Body of pancreas (tissue), 4 donors: ENCODE measurements at regions not wholly inside any gene's neighbourhood (a gene's known extent, or its start where the extent isn't known, plus 50 kb on each side); places are given as distances from the start of the nearest gene placed in this dataset.

Source experiments
- ATAC-seq: fragments of 150-250 bp; one replicate; pipeline ENCODE4 v1.9.1; 2016
- DNase-seq, 4 donors: peaks; one replicate each; pipeline ENCODE4 v3.0.0-alpha.2; 2019
- H3K27ac ChIP-seq, 4 donors: fragments of 200-600 bp; sonication (generic); 1 replicate in 3 of 4; 2 replicates in 1 of 4; pipeline versions ENCODE4 v1.5.1 to v1.6.1; 2016 to 2019; ENCODE audit warnings: mild to moderate bottlenecking in 1 of 4, mixed read lengths in 1 of 4, moderate library complexity in 1 of 4
- H3K27me3 ChIP-seq, 2 donors: fragments of 200-600 bp; sonication (generic); one replicate each; pipeline ENCODE4 v1.6.0; 2016; ENCODE audit warnings: mild to moderate bottlenecking in 1 of 2
- H3K36me3 ChIP-seq, 2 donors: fragments of 200-600 bp; sonication (generic); replicated peaks in 1 of 2; 2 replicates each; pipeline ENCODE4 v1.5.1; 2016; ENCODE audit warnings: low read depth in 2 of 2; ENCODE audit not compliant: insufficient read depth in 1 of 2
- H3K4me1 ChIP-seq: fragments of 200-600 bp; sonication (generic); one replicate; pipeline ENCODE4 v1.6.0; 2016
- H3K4me3 ChIP-seq, 2 donors: fragments of 200-600 bp; sonication (generic); 1 replicate in 1 of 2; 2 replicates in 1 of 2; pipeline ENCODE4 v1.5.1; 2016 to 2019
- H3K9me3 ChIP-seq, 3 donors: fragments of 200-600 bp; sonication (generic); 1 replicate in 2 of 3; 2 replicates in 1 of 3; pipeline ENCODE4 v1.5.1; 2016
- CTCF ChIP-seq, 7 experiments: fragments of 450-650 bp in 4 of 7; fragments of 200-600 bp in 3 of 7; sonication (generic) in 3 of 7; IDR thresholded peaks; one replicate each; pipeline ENCODE4 v1.5.1; 2016 to 2019; ENCODE audit warnings: antibody characterized with exemption in 7 of 7
- POLR2A ChIP-seq, 3 donors: fragments of 450-650 bp; IDR thresholded peaks; one replicate each; pipeline ENCODE4 v1.6.1; 2016; ENCODE audit warnings: antibody characterized with exemption in 3 of 3, mild to moderate bottlenecking in 2 of 3
- WGBS, 2 donors: methylation state at CpG; one replicate each; pipeline ENCODE4 v1.1.5; 2017; 5-methylcytosine and 5-hydroxymethylcytosine counted together
- intact Hi-C: fragments of 100-400 bp; cut with DNase I; formaldehyde crosslinking; loops from one replicate; pipeline ENCODE4 v1.15.1; 2023

GRCh38 chrX:19179389-19179788 lies 57.1 kb upstream of the ADGRG2 start:
- H3K9me3 ChIP-seq = no peaks in the 10 kb centered on the region
- ATAC-seq = no peak

GRCh38 chrX:19181345-19181744 lies 59.1 kb upstream of the ADGRG2 start:
- H3K4me3 ChIP-seq = no peak overlapping the region
- no peak for TF ChIP-seq POLR2A (IDR thresholded peaks at IDR 0.05)
- TF ChIP-seq CTCF (IDR thresholded peaks at IDR 0.05) = no peak
- WGBS, 2 donors = 72 to 77% methylated on average over 5 to 6 of the region's 6 CpGs
- no peak overlapping the region for H3K27ac ChIP-seq
- H3K36me3 ChIP-seq = no peaks in the 10 kb centered on the region
- intact Hi-C loops = no loop called here
- H3K4me1 ChIP-seq = no peaks in the 10 kb centered on the region
- no peaks in the 10 kb centered on the region for H3K27me3 ChIP-seq
- DNase-seq (no peak), ATAC-seq (no peak)
- no peaks in the 10 kb centered on the region for H3K9me3 ChIP-seq

More at GRCh38 chrX:19179389-19179788, 57.1 kb upstream of the ADGRG2 start:
- WGBS, 2 donors = 63 to 67% methylated on average over 4 of the region's 5 CpGs
- intact Hi-C loops = no loop called here
- no peak for DNase-seq
- no peaks in the 10 kb centered on the region for H3K4me1 ChIP-seq
- no peak overlapping the region for H3K4me3 ChIP-seq
- H3K27me3 ChIP-seq = no peaks in the 10 kb centered on the region
- H3K27ac ChIP-seq = no peak overlapping the region
- no peak for TF ChIP-seq POLR2A (IDR thresholded peaks at IDR 0.05)
- no peak for TF ChIP-seq CTCF (IDR thresholded peaks at IDR 0.05)
- no peaks in the 10 kb centered on the region for H3K36me3 ChIP-seq

GRCh38 chrX:19182785-19183184 lies 60.5 kb upstream of the ADGRG2 start:
- intact Hi-C loops = no loop called here
- H3K9me3 ChIP-seq = no peaks in the 10 kb centered on the region
- H3K27ac ChIP-seq = no peak overlapping the region
- no peaks in the 10 kb centered on the region for H3K36me3 ChIP-seq
- H3K4me1 ChIP-seq = no peaks in the 10 kb centered on the region
- DNase-seq = no peak
- no peaks in the 10 kb centered on the region for H3K27me3 ChIP-seq
- TF ChIP-seq CTCF (IDR thresholded peaks at IDR 0.05) = no peak
- TF ChIP-seq POLR2A (IDR thresholded peaks at IDR 0.05) = no peak
- WGBS, 2 donors = 83 to 86% methylated on average over 4 to 5 of the region's 5 CpGs
- H3K4me3 ChIP-seq = no peak overlapping the region
- ATAC-seq = no peak

GRCh38 chrX:19183761-19184477 lies 61.7 kb upstream of the ADGRG2 start:
- no peaks in the 10 kb centered on the region for H3K9me3 ChIP-seq
- TF ChIP-seq POLR2A (IDR thresholded peaks at IDR 0.05) = no peak
- no peak for TF ChIP-seq CTCF (IDR thresholded peaks at IDR 0.05)
- H3K4me1 ChIP-seq = no peaks in the 10 kb centered on the region
- H3K27me3 ChIP-seq = no peaks in the 10 kb centered on the region
- H3K4me3 ChIP-seq = no peak overlapping the region
- DNase-seq (no peak), ATAC-seq (no peak)
- 31 to 45% methylated on average over 11 of the region's 11 CpGs for WGBS, 2 donors
- no peaks in the 10 kb centered on the region for H3K36me3 ChIP-seq
- H3K27ac ChIP-seq = no peak overlapping the region
- intact Hi-C loops = no loop called here

GRCh38 chrX:19188566-19188965 lies 66.3 kb upstream of the ADGRG2 start:
- WGBS, 2 donors = 18 to 40% methylated on average over 3 of the region's 3 CpGs
- Histone ChIP-seq H3K4me3 (no peak overlapping the region), H3K36me3 (no peaks in the 10 kb centered on the region), H3K9me3 (no peaks in the 10 kb centered on the region), H3K27me3 (no peaks in the 10 kb centered on the region), H3K4me1 (no peaks in the 10 kb centered on the region), H3K27ac (no peak overlapping the region)
- DNase-seq (no peak), ATAC-seq (no peak)
- intact Hi-C loops = no loop called here
- no peak for TF ChIP-seq POLR2A (IDR thresholded peaks at IDR 0.05)
